WTC11 (cell line): ENCODE measurements at regions not wholly inside any gene's neighbourhood (a gene's known extent, or its start where the extent isn't known, plus 50 kb on each side); places are given as distances from the start of the nearest gene placed in this dataset.

Source experiments
- ATAC-seq: fragments of 200-7000 bp; cut with Tn5 transposase; 2 replicates; pipeline ENCODE4 v1.10.0; 2021; ENCODE audit warnings: mild to moderate bottlenecking, moderate library complexity
- CTCF ChIA-PET: fragments of 300-600 bp; sonication (Branson Sonifier 250); formaldehyde crosslinking; loops from one replicate; lab custom pipeline; 2021; ENCODE audit warnings: antibody characterized with exemption; lab: Charles Lee
- POLR2A ChIA-PET: fragments of 350-600 bp; sonication (Branson Sonifier 250); formaldehyde crosslinking; loops from one replicate; lab custom pipeline; 2021; ENCODE audit warnings: antibody characterized with exemption; lab: Charles Lee
- DNase-seq: peaks from one replicate; pipeline ENCODE4 v3.0.0; 2021; ENCODE audit warnings: low spot score
- H3K27ac Mint-ChIP-seq: 2 replicates; pipeline ENCODE4 v1.8.0; 2021; ENCODE audit warnings: mixed read lengths
- H3K27me3 Mint-ChIP-seq: 2 replicates; pipeline ENCODE4 v1.8.0; 2021; ENCODE audit warnings: low read depth, mild to moderate bottlenecking, moderate library complexity, mixed read lengths
- H3K36me3 Mint-ChIP-seq: 2 replicates; pipeline ENCODE4 v1.8.0; 2021; ENCODE audit warnings: mixed read lengths
- H3K4me1 Mint-ChIP-seq: 2 replicates; pipeline ENCODE4 v1.8.0; 2022; ENCODE audit warnings: mixed read lengths
- H3K4me3 Mint-ChIP-seq: 2 replicates; pipeline ENCODE4 v1.8.0; 2021; ENCODE audit warnings: mild to moderate bottlenecking, moderate library complexity, mixed read lengths
- H3K9me3 Mint-ChIP-seq: 2 replicates; pipeline ENCODE4 v1.8.0; 2021; ENCODE audit warnings: mixed read lengths
- CREB1 ChIP-seq: sonication (generic); formaldehyde crosslinking; IDR thresholded peaks from 2 replicates; pipeline ENCODE4 v1.8.0; 2023; ENCODE audit warnings: mild to moderate bottlenecking, missing genetic modification reagents
- CTCF ChIP-seq: fragments of 200-600 bp; IDR thresholded peaks from 2 replicates; pipeline ENCODE4 v1.8.0; 2022; ENCODE audit warnings: antibody characterized with exemption
- ETV6 ChIP-seq: sonication (generic); formaldehyde crosslinking; IDR thresholded peaks from 2 replicates; pipeline ENCODE4 v1.8.1; 2022; ENCODE audit warnings: mild to moderate bottlenecking, missing genetic modification reagents
- FOXP4 ChIP-seq: sonication (generic); formaldehyde crosslinking; IDR thresholded peaks from 2 replicates; pipeline ENCODE4 v1.8.0; 2022; ENCODE audit warnings: mild to moderate bottlenecking, missing genetic modification reagents
- IRF2 ChIP-seq: sonication (generic); formaldehyde crosslinking; IDR thresholded peaks from 2 replicates; pipeline ENCODE4 v1.8.0; 2022; ENCODE audit warnings: low read depth, missing genetic modification reagents, borderline replicate concordance
- MAX ChIP-seq: sonication (generic); formaldehyde crosslinking; IDR thresholded peaks from 2 replicates; pipeline ENCODE4 v1.8.0; 2022; ENCODE audit warnings: mild to moderate bottlenecking, missing genetic modification reagents
- MYBL2 ChIP-seq: sonication (generic); formaldehyde crosslinking; IDR thresholded peaks from 2 replicates; pipeline ENCODE4 v1.8.1; 2023; ENCODE audit warnings: mild to moderate bottlenecking, moderate library complexity, missing genetic modification reagents
- NR1H2 ChIP-seq: sonication (generic); formaldehyde crosslinking; IDR thresholded peaks from 2 replicates; pipeline ENCODE4 v1.9.0; 2021; ENCODE audit warnings: mild to moderate bottlenecking, moderate library complexity, missing genetic modification reagents
- PRDM15 ChIP-seq: sonication (generic); formaldehyde crosslinking; IDR thresholded peaks from 2 replicates; pipeline ENCODE4 v1.8.0; 2022; ENCODE audit warnings: missing genetic modification reagents
- PRRX2 ChIP-seq: fragments of 250-450 bp; sonication (Bioruptor Pico); IDR thresholded peaks from 2 replicates; pipeline ENCODE4 v1.8.0; 2021; ENCODE audit warnings: mild to moderate bottlenecking
- RELA ChIP-seq: sonication (generic); formaldehyde crosslinking; IDR thresholded peaks from 2 replicates; pipeline ENCODE4 v1.8.1; 2022; ENCODE audit warnings: missing genetic modification reagents, mild to moderate bottlenecking, borderline replicate concordance
- RORB ChIP-seq: fragments of 250-450 bp; sonication (Bioruptor Pico); IDR thresholded peaks from 2 replicates; pipeline ENCODE4 v1.9.0; 2021; ENCODE audit warnings: mild to moderate bottlenecking
- SOX15 ChIP-seq: fragments of 250-450 bp; sonication (Bioruptor Pico); IDR thresholded peaks from 2 replicates; pipeline ENCODE4 v1.9.0; 2021; ENCODE audit warnings: mild to moderate bottlenecking
- SP1 ChIP-seq: sonication (generic); formaldehyde crosslinking; conservative IDR thresholded peaks from 2 replicates; pipeline ENCODE4 v1.8.1; 2022; ENCODE audit warnings: missing genetic modification reagents
- TEAD4 ChIP-seq: sonication (generic); formaldehyde crosslinking; IDR thresholded peaks from 2 replicates; pipeline ENCODE4 v1.8.0; 2022; ENCODE audit warnings: mild to moderate bottlenecking, missing genetic modification reagents
- ZBTB21 ChIP-seq: sonication (generic); formaldehyde crosslinking; IDR thresholded peaks from 2 replicates; pipeline ENCODE4 v1.8.1; 2023; ENCODE audit warnings: mild to moderate bottlenecking, missing genetic modification reagents, borderline replicate concordance
- ZNF219 ChIP-seq: sonication (generic); formaldehyde crosslinking; IDR thresholded peaks from 2 replicates; pipeline ENCODE4 v1.8.0; 2023; ENCODE audit warnings: missing genetic modification reagents, mild to moderate bottlenecking, borderline replicate concordance
- ZNF317 ChIP-seq: sonication (generic); formaldehyde crosslinking; IDR thresholded peaks from 2 replicates; pipeline ENCODE4 v1.8.1; 2023; ENCODE audit warnings: low read depth, mild to moderate bottlenecking, moderate library complexity, missing genetic modification reagents, borderline replicate concordance
- ZNF423 ChIP-seq: fragments of 250-450 bp; sonication (Bioruptor Pico); IDR thresholded peaks from 2 replicates; pipeline ENCODE4 v2.1.2; 2022; ENCODE audit warnings: mild to moderate bottlenecking, moderate library complexity
- ZNF425 ChIP-seq: fragments of 250-450 bp; sonication (Bioruptor Pico); conservative IDR thresholded peaks from 2 replicates; pipeline ENCODE4 v1.9.0; 2021; ENCODE audit warnings: mild to moderate bottlenecking
- ZNF671 ChIP-seq: fragments of 250-450 bp; sonication (Bioruptor Pico); IDR thresholded peaks from 2 replicates; pipeline ENCODE4 v1.8.0; 2021; ENCODE audit warnings: mild to moderate bottlenecking
- ZSCAN18 ChIP-seq: fragments of 250-450 bp; sonication (Bioruptor Pico); IDR thresholded peaks from 2 replicates; pipeline ENCODE4 v2.1.2; 2022; ENCODE audit warnings: mild to moderate bottlenecking, moderate library complexity
- TF ChIP-seq, protein P1 (sequence below): sonication (generic); formaldehyde crosslinking; IDR thresholded peaks from 2 replicates; pipeline ENCODE4 v1.8.1; 2023; ENCODE audit warnings: mild to moderate bottlenecking, missing genetic modification reagents, moderate library complexity
- TF ChIP-seq, protein P2 (sequence below): sonication (generic); formaldehyde crosslinking; IDR thresholded peaks from 2 replicates; pipeline ENCODE4 v1.8.1; 2022; ENCODE audit warnings: low read depth, mild to moderate bottlenecking, moderate library complexity, missing genetic modification reagents, borderline replicate concordance

- CTCF ChIA-PET: interaction anchor here (0.9 to 4.9 kb wide), 8 partner anchors 13 to 505 kb away, joined by 3 to 109 read pairs (median 10); partner anchors contain the start of gene PCDH8
- POLR2A ChIA-PET: interaction anchor here (0.6 to 2.0 kb wide), 3 partner anchors 13 to 210 kb away, joined by 3 to 5 read pairs (median 3); no protein-coding TSS in a partner anchor
- peak overlapping the region; percentile 84 for H3K27ac Mint-ChIP-seq
- H3K27me3 Mint-ChIP-seq: peaks cover 41% of the 10 kb centered on the region
- peaks cover 68% of the 10 kb centered on the region for H3K4me1 Mint-ChIP-seq
- H3K36me3 Mint-ChIP-seq: no peaks in the 10 kb centered on the region; the same call in 1 of the 2 replicates
- ATAC-seq (peak; percentile 88), DNase-seq (peak; percentile 53)
- H3K9me3 Mint-ChIP-seq: no peaks in the 10 kb centered on the region
- peak overlapping the region; percentile 47 for H3K4me3 Mint-ChIP-seq
- TF ChIP-seq ZNF425 (CRISPR knock-in tag): no peak
- TF ChIP-seq ETV6 (CRISPR knock-in tag): 0 out of 2 replicates have a peak, but pooled peaks have one; percentile 52
- no peak for TF ChIP-seq ZNF671 (CRISPR knock-in tag)
- TF ChIP-seq PRRX2 (CRISPR knock-in tag): no peak
- no peak for TF ChIP-seq ZSCAN18 (CRISPR knock-in tag)
- peak; percentile 52 for TF ChIP-seq SP1 (CRISPR knock-in tag)
- TF ChIP-seq FOXP4 (CRISPR knock-in tag): peak; percentile 43; the same call in 1 of the 2 replicates
- TF ChIP-seq, protein P1, sequence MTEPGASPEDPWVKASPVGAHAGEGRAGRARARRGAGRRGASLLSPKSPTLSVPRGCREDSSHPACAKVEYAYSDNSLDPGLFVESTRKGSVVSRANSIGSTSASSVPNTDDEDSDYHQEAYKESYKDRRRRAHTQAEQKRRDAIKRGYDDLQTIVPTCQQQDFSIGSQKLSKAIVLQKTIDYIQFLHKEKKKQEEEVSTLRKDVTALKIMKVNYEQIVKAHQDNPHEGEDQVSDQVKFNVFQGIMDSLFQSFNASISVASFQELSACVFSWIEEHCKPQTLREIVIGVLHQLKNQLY (CRISPR knock-in tag): no peak
- peak; percentile 43; the same call in 1 of the 2 replicates for TF ChIP-seq ZNF219
- TF ChIP-seq, protein P2, sequence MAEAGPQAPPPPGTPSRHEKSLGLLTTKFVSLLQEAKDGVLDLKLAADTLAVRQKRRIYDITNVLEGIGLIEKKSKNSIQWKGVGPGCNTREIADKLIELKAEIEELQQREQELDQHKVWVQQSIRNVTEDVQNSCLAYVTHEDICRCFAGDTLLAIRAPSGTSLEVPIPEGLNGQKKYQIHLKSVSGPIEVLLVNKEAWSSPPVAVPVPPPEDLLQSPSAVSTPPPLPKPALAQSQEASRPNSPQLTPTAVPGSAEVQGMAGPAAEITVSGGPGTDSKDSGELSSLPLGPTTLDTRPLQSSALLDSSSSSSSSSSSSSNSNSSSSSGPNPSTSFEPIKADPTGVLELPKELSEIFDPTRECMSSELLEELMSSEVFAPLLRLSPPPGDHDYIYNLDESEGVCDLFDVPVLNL (CRISPR knock-in tag): no peak
- TF ChIP-seq MYBL2 (CRISPR knock-in tag): no peak
- TF ChIP-seq NR1H2 (CRISPR knock-in tag): no peak
- TF ChIP-seq TEAD4 (CRISPR knock-in tag): no peak
- TF ChIP-seq IRF2 (CRISPR knock-in tag): no peak
- TF ChIP-seq RELA (CRISPR knock-in tag): no peak
- no peak for TF ChIP-seq CREB1
- peak; percentile 21; the same call in 1 of the 2 replicates for TF ChIP-seq MAX (CRISPR knock-in tag)
- peak; percentile 93 for TF ChIP-seq ZNF423 (CRISPR knock-in tag)
- no peak for TF ChIP-seq ZNF317 (CRISPR knock-in tag)
- TF ChIP-seq PRDM15 (CRISPR knock-in tag): no peak
- TF ChIP-seq CTCF: no peak
- TF ChIP-seq ZBTB21 (CRISPR knock-in tag): no peak
- no peak for TF ChIP-seq RORB
- TF ChIP-seq SOX15: no peak
These were observed 73.1 kb upstream of the OLFM4 start for GRCh38 chr13:52955472-52955874.
